ENCODE measurements at regions not wholly inside any gene's neighbourhood (a gene's known extent, or its start where the extent isn't known, plus 50 kb on each side); places are given as distances from the start of the nearest gene placed in this dataset.
"Not testable (repeated sequence)": the region's sequence is repeated elsewhere in the genome, so short reads cannot be mapped to it uniquely, and the experiment has no call there.

DNA sequence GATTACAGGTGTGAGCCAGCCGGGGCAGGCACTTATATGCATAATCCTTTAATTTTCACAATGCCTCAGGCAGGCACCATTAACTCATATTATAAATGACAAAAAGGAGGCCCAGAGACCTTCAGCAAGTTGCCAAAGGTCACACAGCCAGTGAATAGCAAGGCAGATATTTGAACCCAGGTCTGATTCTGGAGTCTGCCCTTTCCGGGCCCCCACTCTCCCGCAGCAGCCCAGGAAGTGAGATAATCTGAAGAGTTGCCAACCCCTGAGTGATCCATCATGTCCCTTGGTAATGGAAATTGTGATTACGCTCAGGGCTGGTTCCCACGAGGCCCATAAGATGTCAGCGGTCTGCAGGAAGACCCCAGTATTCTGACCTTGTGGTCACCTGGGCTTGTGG is 95.3 kb upstream of the MED13L start:
- Histone ChIP-seq H3K4me3 (ENCODE audit: low read depth, low read length) (no peak overlapping the region), H3K27ac (ENCODE audit: low read depth, low read length) (no peak overlapping the region), H3K9me3 (ENCODE audit: control insufficient read depth, insufficient read depth, low read length) (no peaks in the 10 kb centered on the region), H3K27me3 (ENCODE audit: control insufficient read depth, insufficient read depth, low read length) (no peaks in the 10 kb centered on the region)
- CTCF ChIA-PET = interaction anchor here (0.6 kb wide), 1 partner anchor 122 kb away, joined by 5 read pairs; no protein-coding TSS in a partner anchor
- TF ChIP-seq, protein P1, sequence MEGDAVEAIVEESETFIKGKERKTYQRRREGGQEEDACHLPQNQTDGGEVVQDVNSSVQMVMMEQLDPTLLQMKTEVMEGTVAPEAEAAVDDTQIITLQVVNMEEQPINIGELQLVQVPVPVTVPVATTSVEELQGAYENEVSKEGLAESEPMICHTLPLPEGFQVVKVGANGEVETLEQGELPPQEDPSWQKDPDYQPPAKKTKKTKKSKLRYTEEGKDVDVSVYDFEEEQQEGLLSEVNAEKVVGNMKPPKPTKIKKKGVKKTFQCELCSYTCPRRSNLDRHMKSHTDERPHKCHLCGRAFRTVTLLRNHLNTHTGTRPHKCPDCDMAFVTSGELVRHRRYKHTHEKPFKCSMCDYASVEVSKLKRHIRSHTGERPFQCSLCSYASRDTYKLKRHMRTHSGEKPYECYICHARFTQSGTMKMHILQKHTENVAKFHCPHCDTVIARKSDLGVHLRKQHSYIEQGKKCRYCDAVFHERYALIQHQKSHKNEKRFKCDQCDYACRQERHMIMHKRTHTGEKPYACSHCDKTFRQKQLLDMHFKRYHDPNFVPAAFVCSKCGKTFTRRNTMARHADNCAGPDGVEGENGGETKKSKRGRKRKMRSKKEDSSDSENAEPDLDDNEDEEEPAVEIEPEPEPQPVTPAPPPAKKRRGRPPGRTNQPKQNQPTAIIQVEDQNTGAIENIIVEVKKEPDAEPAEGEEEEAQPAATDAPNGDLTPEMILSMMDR (IDR thresholded peaks at IDR 0.05; ENCODE audit: low read depth, low read length) = no peak
- POLR2A ChIA-PET = no interaction called here
- DNase-seq (ENCODE audit: low read depth, low spot score) = no peak

DNA sequence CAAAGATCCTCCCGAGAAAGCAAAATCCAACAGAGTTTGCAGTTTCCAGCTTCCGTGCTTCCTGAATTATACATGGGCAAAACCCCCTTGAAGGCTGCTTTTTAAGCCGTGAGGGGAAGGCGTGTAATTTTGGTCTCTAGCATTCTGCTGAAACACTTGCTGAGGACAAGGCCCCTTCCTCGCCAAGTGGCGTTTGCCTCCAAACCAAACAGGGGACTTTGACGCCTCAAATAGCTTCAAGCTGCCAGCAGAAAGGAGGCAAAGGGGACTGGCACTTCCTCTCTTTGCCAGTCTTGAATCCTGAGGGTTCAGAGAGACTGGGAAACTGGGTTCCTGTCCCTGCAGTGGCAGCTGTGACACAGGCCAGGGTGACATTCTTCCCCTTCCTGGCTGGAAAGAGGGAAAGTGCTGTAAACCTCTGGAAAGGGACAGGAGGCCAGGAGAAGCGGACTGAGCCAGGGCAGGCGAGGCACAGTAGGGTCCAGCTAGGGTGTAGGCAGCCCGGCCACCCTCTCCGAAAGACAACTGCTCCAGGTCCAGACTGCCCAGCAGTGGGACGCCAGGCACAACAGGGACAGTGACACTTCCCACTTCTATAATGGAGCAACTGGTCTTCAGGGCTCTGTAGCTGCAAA is 96.2 kb upstream of the MED13L start:
- ChIA-PET CTCF (no interaction called here), POLR2A (no interaction called here)
- Histone ChIP-seq H3K4me3 (ENCODE audit: low read depth, low read length) (no peak overlapping the region), H3K27ac (ENCODE audit: low read depth, low read length) (no peak overlapping the region), H3K27me3 (ENCODE audit: control insufficient read depth, insufficient read depth, low read length) (no peaks in the 10 kb centered on the region), H3K9me3 (ENCODE audit: control insufficient read depth, insufficient read depth, low read length) (no peaks in the 10 kb centered on the region)
- TF ChIP-seq, protein P1 (IDR thresholded peaks at IDR 0.05; ENCODE audit: low read depth, low read length) = no peak
- DNase-seq (ENCODE audit: low read depth, low spot score) = no peak

DNA sequence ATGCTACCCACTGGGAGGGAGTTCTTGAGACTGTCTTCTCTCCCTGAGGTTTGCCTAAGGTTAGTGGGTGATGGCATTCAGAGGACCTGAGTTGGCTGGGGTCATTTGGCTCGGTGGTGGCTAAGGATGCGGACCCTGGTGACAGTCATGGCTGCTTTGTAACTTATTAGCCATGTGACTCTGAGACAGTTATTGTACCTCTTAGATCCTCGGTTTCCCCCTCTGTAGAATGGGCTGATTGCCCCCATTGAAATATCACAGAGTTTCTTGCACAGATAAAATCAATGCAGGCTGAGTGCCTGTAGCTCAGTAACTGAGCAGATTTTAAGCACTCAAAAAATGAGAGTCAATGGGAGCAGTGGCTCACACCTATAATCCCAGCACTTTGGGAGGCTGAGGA is 96.7 kb upstream of the MED13L start:
- DNase-seq (ENCODE audit: low read depth, low spot score) = no peak
- Histone ChIP-seq H3K27ac (ENCODE audit: low read depth, low read length) (no peak overlapping the region), H3K4me3 (ENCODE audit: low read depth, low read length) (no peak overlapping the region), H3K9me3 (ENCODE audit: control insufficient read depth, insufficient read depth, low read length) (no peaks in the 10 kb centered on the region), H3K27me3 (ENCODE audit: control insufficient read depth, insufficient read depth, low read length) (no peaks in the 10 kb centered on the region)
- TF ChIP-seq, protein P1 (IDR thresholded peaks at IDR 0.05; ENCODE audit: low read depth, low read length) = no peak
- POLR2A ChIA-PET = no interaction called here
- CTCF ChIA-PET = no interaction called here

DNA sequence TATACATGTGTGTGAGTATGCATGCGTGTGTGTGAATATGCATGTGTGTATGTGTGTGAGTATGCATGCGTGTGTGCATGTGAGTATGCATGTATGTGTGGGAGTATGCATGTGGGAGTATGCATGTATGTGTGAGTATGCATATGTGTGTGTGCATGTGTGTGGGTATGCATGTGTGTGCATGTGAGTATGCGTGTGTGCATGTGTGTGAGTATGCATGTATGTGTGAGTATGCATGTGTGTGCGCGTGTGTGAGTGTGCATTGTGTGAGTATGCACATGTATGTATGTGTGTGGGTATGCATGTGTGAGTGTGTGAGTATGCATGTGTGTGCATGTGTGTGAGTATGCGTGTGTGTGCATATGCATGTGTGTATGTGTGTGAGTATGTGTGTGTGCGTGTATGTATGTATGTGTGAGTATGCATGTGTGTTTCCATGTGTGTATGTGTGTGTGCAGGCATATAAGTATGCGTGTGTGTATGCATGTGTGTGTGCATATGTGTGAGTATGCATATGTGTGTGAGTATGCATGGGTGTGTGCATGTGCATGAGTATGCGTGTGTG is 97.9 kb upstream of the MED13L start:
- TF ChIP-seq, protein P1 (IDR thresholded peaks at IDR 0.05; ENCODE audit: low read depth, low read length) = no peak
- ChIA-PET POLR2A (no interaction called here), CTCF (no interaction called here)
- Histone ChIP-seq H3K27me3 (ENCODE audit: control insufficient read depth, insufficient read depth, low read length) (no peaks in the 10 kb centered on the region), H3K27ac (ENCODE audit: low read depth, low read length) (no peak overlapping the region), H3K4me3 (ENCODE audit: low read depth, low read length) (no peak overlapping the region), H3K9me3 (ENCODE audit: control insufficient read depth, insufficient read depth, low read length) (no peaks in the 10 kb centered on the region)
- no peak for DNase-seq (ENCODE audit: low read depth, low spot score)

DNA sequence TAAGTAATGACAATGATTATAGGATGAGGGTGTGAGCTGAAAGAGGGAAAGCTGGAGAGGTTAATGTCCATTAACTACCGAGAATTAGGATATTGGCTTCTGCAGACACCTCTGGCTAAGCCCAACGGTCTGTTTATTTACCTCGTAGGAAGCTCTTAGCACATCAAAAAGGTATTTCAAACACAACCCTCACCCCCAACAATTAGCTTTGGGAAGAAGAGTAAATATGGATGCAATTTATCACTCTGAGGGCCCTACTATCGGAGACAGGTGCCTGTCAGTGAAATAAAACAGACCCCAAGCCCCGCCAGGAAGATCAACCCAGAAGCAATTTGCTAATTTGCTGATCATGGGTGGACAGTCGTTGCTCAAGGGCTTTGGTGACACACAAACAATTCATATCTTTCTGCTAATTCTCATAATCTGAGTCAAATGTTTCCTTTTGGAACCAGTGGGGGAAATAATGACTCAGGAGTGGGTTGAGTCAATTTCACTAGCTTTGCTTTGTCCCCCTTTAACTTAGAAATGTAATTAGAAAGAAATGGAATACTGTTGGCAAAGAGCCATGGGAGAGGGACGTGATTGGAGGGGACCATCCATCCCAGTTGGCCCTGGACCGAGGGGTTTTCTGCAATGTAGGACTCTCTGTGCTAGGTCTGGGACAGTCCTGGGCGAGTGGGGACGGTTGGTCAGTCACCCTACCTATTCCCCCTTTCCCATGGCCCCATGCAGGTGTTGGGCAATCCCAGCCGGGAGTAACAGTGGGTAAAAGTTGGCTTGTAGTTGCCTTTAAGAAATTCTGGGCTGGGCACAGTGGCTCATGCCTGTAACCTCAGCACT is 99.1 kb upstream of the MED13L start:
- H3K4me3 ChIP-seq (ENCODE audit: low read depth, low read length) = no peak overlapping the region
- TF ChIP-seq, protein P1 (IDR thresholded peaks at IDR 0.05; ENCODE audit: low read depth, low read length) = no peak

DNA sequence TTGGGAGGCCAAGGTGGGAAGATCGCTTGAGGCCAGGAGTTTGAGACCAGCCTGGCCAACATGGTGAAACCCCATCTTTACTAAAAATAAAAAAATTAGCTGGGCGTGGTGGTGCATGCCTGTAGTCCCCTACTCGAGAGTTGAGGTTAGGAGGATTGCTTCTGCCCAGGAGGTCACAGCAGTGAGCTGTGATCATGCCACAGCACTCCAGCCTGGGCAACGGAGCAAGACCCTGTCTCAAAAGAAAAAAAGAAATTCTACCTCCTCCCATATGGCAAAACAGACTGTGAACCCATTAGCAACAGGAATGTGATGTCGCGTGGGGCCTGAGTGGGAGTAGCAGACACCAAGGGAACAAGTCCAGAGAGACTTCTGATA is 99.7 kb upstream of the MED13L start:
- H3K27me3 ChIP-seq (ENCODE audit: control insufficient read depth, insufficient read depth, low read length); H3K4me3 ChIP-seq (ENCODE audit: low read depth, low read length); POLR2A ChIA-PET; H3K9me3 ChIP-seq (ENCODE audit: control insufficient read depth, insufficient read depth, low read length); DNase-seq (ENCODE audit: low read depth, low spot score); CTCF ChIA-PET: not testable (repeated sequence)
- H3K27ac ChIP-seq (ENCODE audit: low read depth, low read length) = peak overlapping the region; percentile 65

More for the DNA sequence above, 99.1 kb upstream of the MED13L start:
- Histone ChIP-seq H3K27me3 (ENCODE audit: control insufficient read depth, insufficient read depth, low read length) (no peaks in the 10 kb centered on the region), H3K27ac (ENCODE audit: low read depth, low read length) (peak overlapping the region; percentile 65), H3K9me3 (ENCODE audit: control insufficient read depth, insufficient read depth, low read length) (no peaks in the 10 kb centered on the region)
- POLR2A ChIA-PET = interaction anchor here (0.5 to 0.6 kb wide), 3 partner anchors 14 to 324 kb away, joined by 3 to 12 read pairs (median 4); no protein-coding TSS in a partner anchor
- no peak for DNase-seq (ENCODE audit: low read depth, low spot score)
- CTCF ChIA-PET = no interaction called here

Measured in AG04450 (cell line).